Fibroblast of the aortic adventitia (primary cell): ENCODE measurements at regions not wholly inside any gene's neighbourhood (a gene's known extent, or its start where the extent isn't known, plus 50 kb on each side); places are given as distances from the start of the nearest gene placed in this dataset.

Experiments
- DNase-seq: peaks from one replicate; pipeline ENCODE4 v3.0.0-alpha.2; 2010; ENCODE audit warnings: low read depth
- H3K4me3 ChIP-seq: 2 replicates; pipeline ENCODE4 v1.5.1; 2011; ENCODE audit warnings: low read depth, mild to moderate bottlenecking, control low read depth, low read length, moderate library complexity
- CTCF ChIP-seq: IDR thresholded peaks from 2 replicates; pipeline ENCODE4 v1.5.1; 2011; ENCODE audit warnings: mild to moderate bottlenecking, low read length, control low read depth, inconsistent platforms; ENCODE audit not compliant: insufficient read depth

DNA sequence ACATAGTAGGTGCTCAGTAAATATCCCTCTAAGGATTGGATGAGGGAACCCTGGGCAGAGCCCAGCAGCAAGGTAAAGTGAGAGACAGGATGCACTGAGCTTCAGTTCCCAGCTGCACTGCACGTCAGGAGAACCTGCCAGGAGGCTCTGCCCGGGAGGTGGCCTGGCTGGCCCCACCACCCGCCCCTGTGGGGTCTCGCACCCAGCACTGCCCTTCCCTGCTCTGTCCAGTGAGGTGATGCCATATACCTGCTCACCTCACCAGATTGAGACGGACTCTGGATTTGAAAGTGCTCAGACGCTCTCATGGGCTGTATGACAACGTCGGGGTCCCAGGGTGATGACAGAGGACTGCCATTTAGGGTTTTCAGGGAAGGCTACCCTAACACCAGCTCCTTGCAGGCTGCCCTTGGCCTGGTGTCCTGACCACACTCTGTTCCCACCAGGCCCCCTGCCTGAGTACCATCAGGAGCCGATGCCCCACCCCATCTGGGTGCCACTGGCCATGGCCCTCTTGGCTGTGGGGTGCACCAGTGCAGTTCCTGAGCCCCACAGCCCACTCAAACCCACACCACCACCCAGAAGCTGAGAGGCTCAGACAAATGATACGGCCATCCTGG is 61.7 kb upstream of the FGF3 start:
- DNase-seq = no peak
- TF ChIP-seq CTCF = no peak
- no peak overlapping the region for H3K4me3 ChIP-seq

GRCh38 chr11:69881467-69882269 is 62.5 kb upstream of the FGF3 start:
- no peak for TF ChIP-seq CTCF
- no peak overlapping the region for H3K4me3 ChIP-seq
- DNase-seq = no peak

DNA sequence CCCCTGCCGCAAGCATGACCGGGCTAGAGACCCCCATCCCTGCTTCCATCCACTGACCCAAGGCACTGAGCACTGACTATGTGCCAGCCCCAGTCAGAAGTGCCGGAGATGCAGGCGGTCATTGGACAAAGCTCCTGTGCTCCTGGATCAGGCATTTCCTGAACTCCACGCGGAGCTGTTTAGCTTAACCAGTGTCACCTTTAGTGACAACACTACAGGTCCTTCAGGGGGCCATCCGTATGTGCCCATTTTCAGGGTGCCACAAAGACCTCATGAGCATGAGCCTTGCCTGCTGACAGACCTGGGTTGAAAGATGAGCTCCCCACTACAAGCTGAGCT is 63.0 kb upstream of the FGF3 start:
- DNase-seq = no peak
- TF ChIP-seq CTCF = no peak
- no peak overlapping the region for H3K4me3 ChIP-seq

GRCh38 chr11:69883292-69884255 is 64.4 kb upstream of the FGF3 start:
- no peak for DNase-seq
- H3K4me3 ChIP-seq = no peak overlapping the region
- no peak for TF ChIP-seq CTCF

- H3K4me3 ChIP-seq = no peak overlapping the region
- no peak for TF ChIP-seq CTCF
- DNase-seq = no peak
Observed at GRCh38 chr11:69884286-69884685, 65.1 kb upstream of the FGF3 start.

DNA sequence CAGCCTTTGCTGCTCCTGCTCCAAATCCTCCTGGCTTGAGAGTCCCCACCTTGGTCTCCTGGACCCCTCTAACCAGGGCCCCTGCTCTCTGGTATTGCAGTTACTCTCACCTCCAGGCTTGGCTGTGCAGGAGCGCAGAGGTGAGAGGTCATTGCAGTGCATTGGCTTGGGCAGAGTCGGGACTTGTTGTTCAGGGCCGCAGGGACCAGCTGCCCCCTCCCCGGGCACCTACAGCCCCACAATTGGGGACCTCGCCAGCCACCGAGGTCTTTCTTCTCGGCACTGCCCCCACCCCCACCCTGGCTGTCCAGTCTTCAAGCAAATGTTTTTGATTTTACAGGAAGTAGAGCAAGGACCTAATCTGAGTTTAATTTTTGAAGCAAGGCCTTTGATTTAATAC is 65.5 kb upstream of the FGF3 start:
- no peak for DNase-seq
- H3K4me3 ChIP-seq = no peak overlapping the region
- no peak for TF ChIP-seq CTCF
